Kidney glomerular epithelial cell (primary cell): ENCODE measurements at regions not wholly inside any gene's neighbourhood (a gene's known extent, or its start where the extent isn't known, plus 50 kb on each side); places are given as distances from the start of the nearest gene placed in this dataset.
A peak's percentile ranks its signal among the peaks of the same experiment; 100 is the strongest.

Experiments
- DNase-seq: peaks from one replicate; lab custom pipeline; 2025; lab: John Stamatoyannopoulos, UW

- DNase-seq: no peak
Measured at GRCh38 chr16:65202461-65202860, 80.6 kb upstream of the CDH11 start.

- no peak for DNase-seq
Measured at GRCh38 chr16:65201511-65201910, 79.6 kb upstream of the CDH11 start.

GRCh38 chr16:65200857-65201256 lies 79.0 kb upstream of the CDH11 start:
- DNase-seq: no peak

- no peak for DNase-seq
Measured at GRCh38 chr16:65200156-65200773, 78.4 kb upstream of the CDH11 start.

GRCh38 chr16:65196420-65197075 lies 74.7 kb upstream of the CDH11 start:
- no peak for DNase-seq

- no peak for DNase-seq
Measured at GRCh38 chr16:65195998-65196397, 74.1 kb upstream of the CDH11 start.

GRCh38 chr16:65185241-65185778 lies 63.4 kb upstream of the CDH11 start:
- DNase-seq: no peak

- no peak for DNase-seq
Measured at GRCh38 chr16:65181071-65181561, 59.3 kb upstream of the CDH11 start.

GRCh38 chr16:65178151-65178550 lies 56.3 kb upstream of the CDH11 start:
- peak; percentile 43 for DNase-seq

GRCh38 chr16:65176603-65177002 lies 54.7 kb upstream of the CDH11 start:
- peak; percentile 49 for DNase-seq

GRCh38 chr16:65172356-65172755 lies 50.5 kb upstream of the CDH11 start:
- DNase-seq: no peak
